ENCODE measurements at regions not wholly inside any gene's neighbourhood (a gene's known extent, or its start where the extent isn't known, plus 50 kb on each side); places are given as distances from the start of the nearest gene placed in this dataset.
"Not testable (repeated sequence)": the region's sequence is repeated elsewhere in the genome, so short reads cannot be mapped to it uniquely, and the experiment has no call there.

GRCh38 chr5:145443964-145444363 is 391.2 kb downstream of the PRELID2 start:
- TF ChIP-seq, protein P1, sequence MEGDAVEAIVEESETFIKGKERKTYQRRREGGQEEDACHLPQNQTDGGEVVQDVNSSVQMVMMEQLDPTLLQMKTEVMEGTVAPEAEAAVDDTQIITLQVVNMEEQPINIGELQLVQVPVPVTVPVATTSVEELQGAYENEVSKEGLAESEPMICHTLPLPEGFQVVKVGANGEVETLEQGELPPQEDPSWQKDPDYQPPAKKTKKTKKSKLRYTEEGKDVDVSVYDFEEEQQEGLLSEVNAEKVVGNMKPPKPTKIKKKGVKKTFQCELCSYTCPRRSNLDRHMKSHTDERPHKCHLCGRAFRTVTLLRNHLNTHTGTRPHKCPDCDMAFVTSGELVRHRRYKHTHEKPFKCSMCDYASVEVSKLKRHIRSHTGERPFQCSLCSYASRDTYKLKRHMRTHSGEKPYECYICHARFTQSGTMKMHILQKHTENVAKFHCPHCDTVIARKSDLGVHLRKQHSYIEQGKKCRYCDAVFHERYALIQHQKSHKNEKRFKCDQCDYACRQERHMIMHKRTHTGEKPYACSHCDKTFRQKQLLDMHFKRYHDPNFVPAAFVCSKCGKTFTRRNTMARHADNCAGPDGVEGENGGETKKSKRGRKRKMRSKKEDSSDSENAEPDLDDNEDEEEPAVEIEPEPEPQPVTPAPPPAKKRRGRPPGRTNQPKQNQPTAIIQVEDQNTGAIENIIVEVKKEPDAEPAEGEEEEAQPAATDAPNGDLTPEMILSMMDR (IDR thresholded peaks at IDR 0.05) = no peak
- Histone ChIP-seq H3K27me3 (ENCODE audit: control insufficient read depth, insufficient read depth, low read length) (no peaks in the 10 kb centered on the region), H3K27ac (no peak overlapping the region), H3K4me3 (ENCODE audit: low read depth, low read length) (no peak overlapping the region), H3K4me1 (no peaks in the 10 kb centered on the region), H3K79me2 (no peaks in the 10 kb centered on the region), H2AFZ (no peak overlapping the region), H3K9ac (no peak overlapping the region), H3K36me3 (ENCODE audit: control insufficient read depth, insufficient read depth, low read length) (no peaks in the 10 kb centered on the region), H3K4me2 (ENCODE audit: low read length) (no peak overlapping the region), H3K9me3 (ENCODE audit: control insufficient read depth, low read length) (no peaks in the 10 kb centered on the region)

- no peak overlapping the region for H2AFZ ChIP-seq
- H3K27ac ChIP-seq = no peak overlapping the region
- H3K4me3 ChIP-seq (ENCODE audit: low read depth, low read length) = no peak overlapping the region
- no peaks in the 10 kb centered on the region for H3K4me1 ChIP-seq
- no peaks in the 10 kb centered on the region for H3K9me3 ChIP-seq (ENCODE audit: control insufficient read depth, low read length)
- no peaks in the 10 kb centered on the region for H3K27me3 ChIP-seq (ENCODE audit: control insufficient read depth, insufficient read depth, low read length)
- H3K9ac ChIP-seq = no peak overlapping the region
- no peak overlapping the region for H3K4me2 ChIP-seq (ENCODE audit: low read length)
- H3K36me3 ChIP-seq (ENCODE audit: control insufficient read depth, insufficient read depth, low read length) = no peaks in the 10 kb centered on the region
- TF ChIP-seq, protein P1 (IDR thresholded peaks at IDR 0.05) = no peak
- H3K79me2 ChIP-seq = no peaks in the 10 kb centered on the region
Observed at GRCh38 chr5:145443366-145443765, 391.8 kb downstream of the PRELID2 start.

GRCh38 chr5:145442661-145443060 is 392.5 kb downstream of the PRELID2 start:
- H3K27me3 ChIP-seq (ENCODE audit: control insufficient read depth, insufficient read depth, low read length); H3K4me2 ChIP-seq (ENCODE audit: low read length); H3K4me1 ChIP-seq; H3K4me3 ChIP-seq (ENCODE audit: low read depth, low read length); H3K27ac ChIP-seq; H3K36me3 ChIP-seq (ENCODE audit: control insufficient read depth, insufficient read depth, low read length); H3K9ac ChIP-seq; H3K9me3 ChIP-seq (ENCODE audit: control insufficient read depth, low read length); H3K79me2 ChIP-seq; H2AFZ ChIP-seq: not testable (repeated sequence)

DNA sequence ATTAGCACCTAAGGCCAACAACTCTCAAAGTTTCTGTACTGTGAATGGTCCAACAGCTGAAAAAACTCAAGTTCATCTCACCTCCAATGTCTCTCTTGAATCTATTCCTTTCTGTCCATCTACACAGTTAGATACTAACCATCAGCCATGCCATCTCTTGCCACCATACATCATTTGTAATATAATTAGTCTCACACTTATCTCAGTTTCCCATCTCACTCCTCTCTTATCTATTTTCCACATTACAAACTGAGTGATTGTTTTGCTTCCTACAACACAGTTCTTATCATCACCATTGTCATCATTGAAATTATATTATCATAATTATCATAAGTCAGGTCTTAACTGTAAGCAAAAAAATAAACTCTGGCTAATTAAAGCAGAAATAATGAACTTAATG is 393.9 kb downstream of the PRELID2 start:
- TF ChIP-seq, protein P1 (IDR thresholded peaks at IDR 0.05) = no peak

GRCh38 chr5:145437627-145438026 is 397.5 kb downstream of the PRELID2 start:
- no peaks in the 10 kb centered on the region for H3K79me2 ChIP-seq
- H3K36me3 ChIP-seq (ENCODE audit: control insufficient read depth, insufficient read depth, low read length) = no peaks in the 10 kb centered on the region
- H3K4me1 ChIP-seq = no peaks in the 10 kb centered on the region
- H3K4me3 ChIP-seq (ENCODE audit: low read depth, low read length) = no peak overlapping the region
- H3K27ac ChIP-seq = no peak overlapping the region
- no peaks in the 10 kb centered on the region for H3K27me3 ChIP-seq (ENCODE audit: control insufficient read depth, insufficient read depth, low read length)
- H3K4me2 ChIP-seq (ENCODE audit: low read length) = no peak overlapping the region
- no peak overlapping the region for H3K9ac ChIP-seq
- TF ChIP-seq, protein P1 (IDR thresholded peaks at IDR 0.05) = no peak
- no peaks in the 10 kb centered on the region for H3K9me3 ChIP-seq (ENCODE audit: control insufficient read depth, low read length)
- H2AFZ ChIP-seq = no peak overlapping the region

More for the DNA sequence above, 393.9 kb downstream of the PRELID2 start:
- Histone ChIP-seq H2AFZ (no peak overlapping the region), H3K9ac (no peak overlapping the region), H3K4me2 (ENCODE audit: low read length) (no peak overlapping the region), H3K4me1 (no peaks in the 10 kb centered on the region), H3K27me3 (ENCODE audit: control insufficient read depth, insufficient read depth, low read length) (no peaks in the 10 kb centered on the region), H3K4me3 (ENCODE audit: low read depth, low read length) (no peak overlapping the region), H3K27ac (no peak overlapping the region), H3K36me3 (ENCODE audit: control insufficient read depth, insufficient read depth, low read length) (no peaks in the 10 kb centered on the region), H3K9me3 (ENCODE audit: control insufficient read depth, low read length) (no peaks in the 10 kb centered on the region), H3K79me2 (no peaks in the 10 kb centered on the region)

Data from parathyroid adenoma (tissue), 2 donors.